Tibial artery (tissue), 4 donors: ENCODE measurements at regions not wholly inside any gene's neighbourhood (a gene's known extent, or its start where the extent isn't known, plus 50 kb on each side); places are given as distances from the start of the nearest gene placed in this dataset.

Experiments
- DNase-seq, 2 donors: peaks; one replicate each; pipeline ENCODE4 v3.0.0-alpha.2; 2019
- H3K27ac ChIP-seq, 2 donors: fragments of 200-600 bp; sonication (generic) in 1 of 2; 1 replicate in 1 of 2; 2 replicates in 1 of 2; pipeline ENCODE4 v1.5.1; 2018 to 2019; ENCODE audit warnings: mild to moderate bottlenecking in 1 of 2
- H3K27me3 ChIP-seq, 2 donors: fragments of 200-600 bp; sonication (generic) in 1 of 2; one replicate each; pipeline versions ENCODE4 v1.5.1 to v1.6.0; 2016 to 2019
- H3K36me3 ChIP-seq, 3 donors: fragments of 200-600 bp; sonication (generic) in 2 of 3; one replicate each; pipeline ENCODE4 v1.5.1; 2016 to 2019; ENCODE audit warnings: mild to moderate bottlenecking in 2 of 3
- H3K4me1 ChIP-seq, 4 donors: fragments of 200-600 bp; sonication (generic) in 2 of 4; 1 replicate in 3 of 4; 2 replicates in 1 of 4; pipeline ENCODE4 v1.5.1; 2016 to 2019
- H3K4me3 ChIP-seq, 2 donors: fragments of 200-600 bp; sonication (generic) in 1 of 2; 1 replicate in 1 of 2; 2 replicates in 1 of 2; pipeline ENCODE4 v1.5.1; 2018 to 2019; ENCODE audit warnings: mild to moderate bottlenecking in 2 of 2
- H3K9me3 ChIP-seq, 3 donors: fragments of 200-600 bp; sonication (generic) in 1 of 3; one replicate each; pipeline ENCODE4 v1.5.1; 2016 to 2019
- intact Hi-C: fragments of 100-400 bp; cut with DNase I; formaldehyde crosslinking; loops from one replicate; pipeline ENCODE4 v1.15.0; 2023; ENCODE audit warnings: low total_unique reads
- TF ChIP-seq, protein P1 (sequence below), 2 experiments: fragments of 200-600 bp in 1 of 2; fragments of 450-650 bp in 1 of 2; IDR thresholded peaks; one replicate each; pipeline ENCODE4 v1.5.1; 2017 to 2019; ENCODE audit warnings: antibody characterized with exemption in 2 of 2, mild to moderate bottlenecking in 1 of 2, moderate library complexity in 1 of 2

DNA sequence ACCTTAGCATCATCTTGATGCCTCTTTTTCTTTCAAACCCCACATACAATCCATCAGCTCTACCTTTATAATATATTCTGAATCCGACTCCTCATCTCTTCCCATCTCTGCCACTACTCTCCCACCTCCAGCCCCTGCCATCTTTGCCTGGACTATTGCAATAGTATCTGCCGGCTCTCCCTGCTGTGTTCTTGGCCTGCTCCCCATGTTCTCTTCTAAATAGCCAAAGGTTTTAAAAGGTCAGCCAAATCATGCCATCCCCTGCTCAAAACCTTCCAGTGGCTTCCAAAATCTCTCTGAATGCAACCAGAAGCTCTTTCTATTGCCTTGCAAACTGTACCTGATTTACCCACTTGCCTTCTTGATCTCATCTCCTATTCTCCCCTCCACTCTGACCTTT, 266.0 kb downstream of the PTTG2 start:
- TF ChIP-seq, protein P1, sequence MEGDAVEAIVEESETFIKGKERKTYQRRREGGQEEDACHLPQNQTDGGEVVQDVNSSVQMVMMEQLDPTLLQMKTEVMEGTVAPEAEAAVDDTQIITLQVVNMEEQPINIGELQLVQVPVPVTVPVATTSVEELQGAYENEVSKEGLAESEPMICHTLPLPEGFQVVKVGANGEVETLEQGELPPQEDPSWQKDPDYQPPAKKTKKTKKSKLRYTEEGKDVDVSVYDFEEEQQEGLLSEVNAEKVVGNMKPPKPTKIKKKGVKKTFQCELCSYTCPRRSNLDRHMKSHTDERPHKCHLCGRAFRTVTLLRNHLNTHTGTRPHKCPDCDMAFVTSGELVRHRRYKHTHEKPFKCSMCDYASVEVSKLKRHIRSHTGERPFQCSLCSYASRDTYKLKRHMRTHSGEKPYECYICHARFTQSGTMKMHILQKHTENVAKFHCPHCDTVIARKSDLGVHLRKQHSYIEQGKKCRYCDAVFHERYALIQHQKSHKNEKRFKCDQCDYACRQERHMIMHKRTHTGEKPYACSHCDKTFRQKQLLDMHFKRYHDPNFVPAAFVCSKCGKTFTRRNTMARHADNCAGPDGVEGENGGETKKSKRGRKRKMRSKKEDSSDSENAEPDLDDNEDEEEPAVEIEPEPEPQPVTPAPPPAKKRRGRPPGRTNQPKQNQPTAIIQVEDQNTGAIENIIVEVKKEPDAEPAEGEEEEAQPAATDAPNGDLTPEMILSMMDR (IDR thresholded peaks at IDR 0.05), result no peak
- Histone ChIP-seq H3K27ac (no peak overlapping the region), H3K9me3 (no peaks in the 10 kb centered on the region), H3K27me3 (no peaks in the 10 kb centered on the region), H3K4me1 (peaks cover 10 to 21% (median 16%) of the 10 kb centered on the region in 4 donors), H3K36me3 (no peaks in the 10 kb centered on the region), H3K4me3 (no peak overlapping the region)
- no peak for DNase-seq
- intact Hi-C loops, result no loop called here

- no peaks in the 10 kb centered on the region for H3K27me3 ChIP-seq
- no peak overlapping the region for H3K27ac ChIP-seq
- intact Hi-C loops, result no loop called here
- H3K36me3 ChIP-seq, result no peaks in the 10 kb centered on the region
- H3K9me3 ChIP-seq, result no peaks in the 10 kb centered on the region
- no peak for DNase-seq
- TF ChIP-seq, protein P1 (IDR thresholded peaks at IDR 0.05), result no peak
- H3K4me3 ChIP-seq, result no peak overlapping the region
- H3K4me1 ChIP-seq, result peaks cover 0 to 5% (median 1%) of the 10 kb centered on the region in 4 donors
Measured at GRCh38 chr4:38230121-38230801, 270.1 kb downstream of the PTTG2 start.

GRCh38 chr4:38230821-38231563, 270.8 kb downstream of the PTTG2 start:
- Histone ChIP-seq H3K27me3 (no peaks in the 10 kb centered on the region), H3K36me3 (no peaks in the 10 kb centered on the region), H3K9me3 (no peaks in the 10 kb centered on the region), H3K27ac (no peak overlapping the region), H3K4me1 (peaks cover 0 to 12% (median 2%) of the 10 kb centered on the region in 4 donors), H3K4me3 (no peak overlapping the region)
- DNase-seq, result no peak
- TF ChIP-seq, protein P1 (IDR thresholded peaks at IDR 0.05), result no peak
- intact Hi-C loops, result no loop called here

DNA sequence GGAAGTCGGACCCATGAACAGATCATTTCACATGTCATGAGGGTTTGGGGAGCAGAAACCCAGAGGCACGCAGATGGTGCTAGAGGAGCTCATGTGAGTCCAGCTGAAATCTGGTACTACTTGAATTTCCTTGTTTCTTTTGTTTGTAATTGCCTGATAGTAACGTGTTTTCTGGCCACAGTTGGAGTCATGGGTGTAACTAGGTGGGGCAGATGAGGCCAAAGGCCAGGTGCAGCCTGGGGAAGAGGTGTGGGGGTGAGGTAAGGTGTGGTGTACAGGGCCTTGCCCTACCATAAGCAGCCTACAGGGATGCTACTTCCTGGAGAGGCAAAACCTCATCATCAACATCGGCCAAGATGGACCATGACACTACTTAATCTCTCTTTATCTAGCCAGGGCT, 271.4 kb downstream of the PTTG2 start:
- Histone ChIP-seq H3K27ac (no peak overlapping the region), H3K9me3 (no peaks in the 10 kb centered on the region)

GRCh38 chr4:38232741-38233140, 272.5 kb downstream of the PTTG2 start:
- no peak overlapping the region for H3K4me3 ChIP-seq
- no peak overlapping the region for H3K27ac ChIP-seq
- no peaks in the 10 kb centered on the region for H3K27me3 ChIP-seq
- H3K9me3 ChIP-seq, result no peaks in the 10 kb centered on the region
- peaks cover 0 to 24% (median 5%) of the 10 kb centered on the region in 4 donors for H3K4me1 ChIP-seq
- DNase-seq, result no peak
- TF ChIP-seq, protein P1 (IDR thresholded peaks at IDR 0.05), result no peak
- intact Hi-C loops, result no loop called here
- H3K36me3 ChIP-seq, result no peaks in the 10 kb centered on the region

More for the DNA sequence above, 271.4 kb downstream of the PTTG2 start:
- DNase-seq, result no peak
- H3K4me3 ChIP-seq, result no peak overlapping the region
- TF ChIP-seq, protein P1 (IDR thresholded peaks at IDR 0.05), result no peak
- intact Hi-C loops, result no loop called here
- peaks cover 0 to 19% (median 3%) of the 10 kb centered on the region in 4 donors for H3K4me1 ChIP-seq
- no peaks in the 10 kb centered on the region for H3K36me3 ChIP-seq
- H3K27me3 ChIP-seq, result no peaks in the 10 kb centered on the region
